Erythroblast (primary cell): ENCODE measurements at regions not wholly inside any gene's neighbourhood (a gene's known extent, or its start where the extent isn't known, plus 50 kb on each side); places are given as distances from the start of the nearest gene placed in this dataset.

Source experiments
- DNase-seq, 2 experiments: peaks; one replicate each; lab custom pipeline; 2025; lab: John Stamatoyannopoulos, UW
- GATA1 ChIP-seq: IDR thresholded peaks from 2 replicates; pipeline ENCODE4 v1.6.1; 2011; ENCODE audit warnings: low read depth, mild to moderate bottlenecking, control low read depth, low read length, moderate library complexity
- POLR2A ChIP-seq: IDR thresholded peaks from 2 replicates; pipeline ENCODE4 v1.6.1; 2011; ENCODE audit warnings: mild to moderate bottlenecking, low read length

GRCh38 chr20:18921291-18921690, 107.7 kb downstream of the SCP2D1 start:
- no peak for DNase-seq
- TF ChIP-seq POLR2A (no peak), GATA1 (no peak)

GRCh38 chr20:18922251-18922650, 108.7 kb downstream of the SCP2D1 start:
- no peak for DNase-seq
- TF ChIP-seq POLR2A: no peak
- TF ChIP-seq GATA1: no peak

GRCh38 chr20:18922898-18923297, 109.3 kb downstream of the SCP2D1 start:
- no peak for TF ChIP-seq GATA1
- TF ChIP-seq POLR2A: no peak
- DNase-seq: no peak

GRCh38 chr20:18926965-18927364, 113.4 kb downstream of the SCP2D1 start:
- no peak for DNase-seq
- TF ChIP-seq POLR2A (no peak), GATA1 (no peak)

- TF ChIP-seq GATA1: no peak
- no peak for TF ChIP-seq POLR2A
- no peak for DNase-seq
Measured at GRCh38 chr20:18928626-18929025, 115.0 kb downstream of the SCP2D1 start.

GRCh38 chr20:18929800-18930199, 116.2 kb downstream of the SCP2D1 start:
- no peak for DNase-seq
- TF ChIP-seq GATA1 (no peak), POLR2A (no peak)

- no peak for DNase-seq
- no peak for TF ChIP-seq GATA1
- no peak for TF ChIP-seq POLR2A
Measured at GRCh38 chr20:18943542-18943941, 130.0 kb downstream of the SCP2D1 start.

GRCh38 chr20:18956890-18957289, 143.3 kb downstream of the SCP2D1 start:
- TF ChIP-seq POLR2A: no peak
- no peak for TF ChIP-seq GATA1
- no peak for DNase-seq

GRCh38 chr20:18957328-18957727, 143.7 kb downstream of the SCP2D1 start:
- TF ChIP-seq GATA1: no peak
- TF ChIP-seq POLR2A: no peak
- DNase-seq: no peak

- DNase-seq: no peak
- no peak for TF ChIP-seq POLR2A
- TF ChIP-seq GATA1: no peak
Measured at GRCh38 chr20:18971121-18971520, 157.5 kb downstream of the SCP2D1 start.

GRCh38 chr20:18971574-18971973, 158.0 kb downstream of the SCP2D1 start:
- TF ChIP-seq GATA1 (no peak), POLR2A (no peak)
- no peak for DNase-seq

- no peak for DNase-seq
- TF ChIP-seq GATA1: no peak
- no peak for TF ChIP-seq POLR2A
Measured at GRCh38 chr20:18972251-18972876, 158.8 kb downstream of the SCP2D1 start.

GRCh38 chr20:18973529-18974173, 160.1 kb downstream of the SCP2D1 start:
- DNase-seq: no peak
- TF ChIP-seq GATA1 (no peak), POLR2A (no peak)

- no peak for DNase-seq
- TF ChIP-seq POLR2A (no peak), GATA1 (no peak)
Measured at GRCh38 chr20:18974660-18975059, 161.1 kb downstream of the SCP2D1 start.

GRCh38 chr20:18977441-18977840, 163.9 kb downstream of the SCP2D1 start:
- no peak for TF ChIP-seq POLR2A
- TF ChIP-seq GATA1: no peak
- DNase-seq: no peak

GRCh38 chr20:18978311-18978710, 164.7 kb downstream of the SCP2D1 start:
- TF ChIP-seq GATA1 (no peak), POLR2A (no peak)
- DNase-seq: no peak
